ENCODE measurements at regions not wholly inside any gene's neighbourhood (a gene's known extent, or its start where the extent isn't known, plus 50 kb on each side); places are given as distances from the start of the nearest gene placed in this dataset.

- H3K36me3 Mint-ChIP-seq (ENCODE audit: insufficient read depth, unreplicated experiment) = no peaks in the 10 kb centered on the region
- DNase-seq = peak; percentile 9
- no TSS peak for BruUV-seq (replicated peaks)
- H3K27ac Mint-ChIP-seq (ENCODE audit: unreplicated experiment) = peak overlapping the region; percentile 13
- intact Hi-C loops (cut with micrococcal nuclease; ENCODE audit: unreplicated experiment) = no loop called here
- no peak for TF ChIP-seq CTCF (IDR thresholded peaks at IDR 0.05; ENCODE audit: unreplicated experiment)
- H3K4me3 Mint-ChIP-seq (ENCODE audit: low read depth, unreplicated experiment) = no peak overlapping the region
- CTCF ChIA-PET = no interaction called here
- no peaks in the 10 kb centered on the region for H3K27me3 Mint-ChIP-seq (ENCODE audit: unreplicated experiment)
- no peaks in the 10 kb centered on the region for H3K9me3 Mint-ChIP-seq (ENCODE audit: low read depth, unreplicated experiment)
- H3K4me1 Mint-ChIP-seq (ENCODE audit: low read depth, unreplicated experiment) = peaks cover 11% of the 10 kb centered on the region
Observed at GRCh38 chr2:156653675-156654074, 217.5 kb downstream of the GPD2 start.

GRCh38 chr2:156657809-156658208, 221.6 kb downstream of the GPD2 start:
- Mint-ChIP-seq H3K27ac (ENCODE audit: unreplicated experiment) (no peak overlapping the region), H3K4me3 (ENCODE audit: low read depth, unreplicated experiment) (no peak overlapping the region), H3K27me3 (ENCODE audit: unreplicated experiment) (no peaks in the 10 kb centered on the region), H3K9me3 (ENCODE audit: low read depth, unreplicated experiment) (no peaks in the 10 kb centered on the region), H3K4me1 (ENCODE audit: low read depth, unreplicated experiment) (peaks cover 11% of the 10 kb centered on the region), H3K36me3 (ENCODE audit: insufficient read depth, unreplicated experiment) (no peaks in the 10 kb centered on the region)
- no peak for DNase-seq
- CTCF ChIA-PET = interaction anchor here (0.7 kb wide), 1 partner anchor 9 kb away, joined by 4 read pairs; no protein-coding TSS in a partner anchor
- no peak for TF ChIP-seq CTCF (IDR thresholded peaks at IDR 0.05; ENCODE audit: unreplicated experiment)
- no TSS peak for BruUV-seq (replicated peaks)
- intact Hi-C loops (cut with micrococcal nuclease; ENCODE audit: unreplicated experiment) = no loop called here

- Mint-ChIP-seq H3K4me3 (ENCODE audit: low read depth, unreplicated experiment) (no peak overlapping the region), H3K4me1 (ENCODE audit: low read depth, unreplicated experiment) (no peaks in the 10 kb centered on the region), H3K36me3 (ENCODE audit: insufficient read depth, unreplicated experiment) (no peaks in the 10 kb centered on the region), H3K9me3 (ENCODE audit: low read depth, unreplicated experiment) (no peaks in the 10 kb centered on the region), H3K27me3 (ENCODE audit: unreplicated experiment) (no peaks in the 10 kb centered on the region), H3K27ac (ENCODE audit: unreplicated experiment) (no peak overlapping the region)
- TF ChIP-seq CTCF (IDR thresholded peaks at IDR 0.05; ENCODE audit: unreplicated experiment) = no peak
- intact Hi-C loops (cut with micrococcal nuclease; ENCODE audit: unreplicated experiment) = no loop called here
- CTCF ChIA-PET = no interaction called here
- no TSS peak for BruUV-seq (replicated peaks)
- no peak for DNase-seq
Observed at GRCh38 chr2:156659694-156660093, 223.5 kb downstream of the GPD2 start.

GRCh38 chr2:156663757-156664409, 227.7 kb downstream of the GPD2 start:
- BruUV-seq (replicated peaks) = no TSS peak
- TF ChIP-seq CTCF (IDR thresholded peaks at IDR 0.05; ENCODE audit: unreplicated experiment) = no peak
- intact Hi-C loops (cut with micrococcal nuclease; ENCODE audit: unreplicated experiment) = no loop called here
- Mint-ChIP-seq H3K4me3 (ENCODE audit: low read depth, unreplicated experiment) (no peak overlapping the region), H3K27ac (ENCODE audit: unreplicated experiment) (no peak overlapping the region), H3K27me3 (ENCODE audit: unreplicated experiment) (no peaks in the 10 kb centered on the region), H3K36me3 (ENCODE audit: insufficient read depth, unreplicated experiment) (no peaks in the 10 kb centered on the region), H3K4me1 (ENCODE audit: low read depth, unreplicated experiment) (no peaks in the 10 kb centered on the region), H3K9me3 (ENCODE audit: low read depth, unreplicated experiment) (peaks cover 3% of the 10 kb centered on the region)
- DNase-seq = no peak
- CTCF ChIA-PET = interaction anchor here (0.9 kb wide), 1 partner anchor 552 kb away, joined by 4 read pairs; no protein-coding TSS in a partner anchor
